GM12891 (cell line): ENCODE measurements at regions not wholly inside any gene's neighbourhood (a gene's known extent, or its start where the extent isn't known, plus 50 kb on each side); places are given as distances from the start of the nearest gene placed in this dataset.

Experiments
- POLR2A ChIP-seq: IDR thresholded peaks from 2 replicates; pipeline ENCODE4 v1.6.1; 2011; ENCODE audit warnings: low read depth, low read length, control low read depth
- POLR2AphosphoS5 ChIP-seq: IDR thresholded peaks from 2 replicates; pipeline ENCODE4 v1.6.1; 2011; ENCODE audit warnings: low read depth, low read length, control low read depth

DNA sequence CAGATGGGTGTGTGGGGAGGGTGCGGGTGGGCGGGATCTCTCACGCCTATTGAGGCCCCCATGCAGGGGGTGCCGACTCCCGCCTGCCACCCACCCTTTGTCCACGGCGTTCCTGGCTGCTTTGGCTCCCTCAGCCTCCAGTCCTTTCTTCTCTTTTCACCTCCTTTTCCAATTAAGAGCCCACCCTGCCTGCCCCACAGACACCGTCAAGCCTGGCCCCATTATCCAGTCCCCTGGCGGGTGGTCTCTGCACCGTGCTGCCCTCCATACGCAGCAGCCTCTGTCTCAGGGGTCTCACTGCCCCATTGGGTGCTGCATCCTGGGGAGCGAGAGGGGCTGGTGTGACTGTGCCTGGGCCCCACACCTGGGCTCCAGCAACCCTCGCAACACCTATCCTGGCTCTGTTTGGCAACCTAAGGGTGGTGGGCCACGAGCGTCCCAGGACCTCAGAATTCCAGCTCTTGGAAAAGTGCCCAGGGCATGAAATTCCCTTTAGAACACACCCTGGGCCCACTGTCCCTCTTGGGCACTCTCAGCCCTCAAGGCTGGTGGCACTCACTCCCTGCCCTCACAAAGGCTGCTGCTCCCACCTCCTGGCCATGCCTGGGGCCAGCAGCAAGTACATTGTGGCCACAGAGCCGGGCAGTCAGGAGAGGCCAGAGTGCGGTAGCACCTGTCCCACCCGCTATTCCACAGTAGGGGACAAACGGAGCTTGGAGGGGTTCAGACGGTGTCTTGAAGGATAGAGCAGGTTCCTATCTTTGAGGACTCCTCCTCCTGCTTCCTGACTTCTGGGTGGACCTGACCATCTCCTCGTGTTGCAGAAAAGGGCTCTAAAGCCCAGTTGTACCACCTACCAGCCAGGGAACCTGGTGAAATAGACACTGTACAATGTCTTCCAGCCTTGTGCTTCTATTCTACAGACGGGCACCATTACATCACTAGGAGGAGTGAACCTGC is 114.1 kb downstream of the KIF26A start:
- TF ChIP-seq POLR2A: no peak
- no peak for TF ChIP-seq POLR2AphosphoS5
